Peyer's patch (tissue), 4 donors: ENCODE measurements at regions not wholly inside any gene's neighbourhood (a gene's known extent, or its start where the extent isn't known, plus 50 kb on each side); places are given as distances from the start of the nearest gene placed in this dataset.

Source experiments
- CTCF ChIP-seq, 6 experiments: fragments of 450-650 bp in 4 of 6; fragments of 200-600 bp in 2 of 6; sonication (generic) in 1 of 6; IDR thresholded peaks; one replicate each; pipeline ENCODE4 v1.5.1; 2017 to 2019; ENCODE audit warnings: antibody characterized with exemption in 6 of 6, mild to moderate bottlenecking in 3 of 6, moderate library complexity in 1 of 6
- POLR2A ChIP-seq, 2 donors: fragments of 450-650 bp; IDR thresholded peaks; one replicate each; pipeline ENCODE4 v1.5.1; 2017; ENCODE audit warnings: antibody characterized with exemption in 2 of 2, mild to moderate bottlenecking in 2 of 2, moderate library complexity in 2 of 2

GRCh38 chr10:84039957-84040356, 99.4 kb upstream of the GHITM start:
- TF ChIP-seq POLR2A (IDR thresholded peaks at IDR 0.05) (no peak), CTCF (IDR thresholded peaks at IDR 0.05) (no peak)
